ENCODE measurements at regions not wholly inside any gene's neighbourhood (a gene's known extent, or its start where the extent isn't known, plus 50 kb on each side); places are given as distances from the start of the nearest gene placed in this dataset.

GRCh38 chr5:4487581-4487980 is 652.5 kb upstream of the ADAMTS16 start:
- no peak for ATAC-seq (ENCODE audit: low read depth)
- H3K27ac Mint-ChIP-seq: no peak overlapping the region
- peaks cover 3% of the 10 kb centered on the region for H3K9me3 Mint-ChIP-seq
- H3K4me1 Mint-ChIP-seq: no peaks in the 10 kb centered on the region
- H3K27me3 Mint-ChIP-seq: no peaks in the 10 kb centered on the region
- no peak overlapping the region for H3K4me3 Mint-ChIP-seq
- POLR2A ChIA-PET: no interaction called here
- DNase-seq: no peak
- no peaks in the 10 kb centered on the region for H3K36me3 Mint-ChIP-seq

DNA sequence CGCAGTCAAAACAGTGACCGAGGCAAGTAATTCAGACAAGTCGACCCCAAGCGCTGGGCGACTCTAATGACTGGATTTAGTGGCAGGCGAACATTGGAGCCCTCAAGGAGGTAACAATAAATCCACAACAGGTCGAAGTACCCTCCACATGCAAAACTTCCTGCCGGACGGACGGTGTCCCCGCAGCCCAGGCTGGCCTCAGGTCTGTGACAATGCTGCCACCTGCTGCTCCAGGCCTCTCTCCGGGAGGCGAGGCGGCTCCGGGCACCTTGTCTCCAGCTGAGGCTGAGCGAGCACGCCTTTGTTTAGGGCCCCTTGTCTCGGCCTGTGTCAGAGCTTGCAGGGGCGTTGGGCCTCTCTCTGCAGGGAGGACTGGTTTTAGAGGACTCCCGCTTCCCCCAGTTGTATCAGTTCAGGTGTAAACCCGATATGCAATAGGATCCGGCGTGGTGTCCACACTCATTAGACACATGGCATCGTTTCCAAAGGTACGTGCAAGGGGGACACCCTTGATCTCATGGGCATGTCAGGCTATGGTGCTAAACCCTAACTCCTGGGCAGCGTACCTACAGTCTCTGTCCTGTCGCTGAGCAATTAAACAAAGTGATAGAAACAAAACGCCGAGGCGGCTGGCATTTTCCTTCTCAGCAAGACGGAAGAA is 628.0 kb upstream of the ADAMTS16 start:
- Mint-ChIP-seq H3K4me3 (no peak overlapping the region), H3K36me3 (no peaks in the 10 kb centered on the region), H3K27ac (no peak overlapping the region), H3K27me3 (no peaks in the 10 kb centered on the region), H3K4me1 (no peaks in the 10 kb centered on the region), H3K9me3 (no peaks in the 10 kb centered on the region)
- DNase-seq (no peak), ATAC-seq (ENCODE audit: low read depth) (no peak)
- POLR2A ChIA-PET: no interaction called here

- H3K36me3 Mint-ChIP-seq: no peaks in the 10 kb centered on the region
- H3K4me3 Mint-ChIP-seq: no peak overlapping the region
- H3K9me3 Mint-ChIP-seq: no peaks in the 10 kb centered on the region
- no peaks in the 10 kb centered on the region for H3K27me3 Mint-ChIP-seq
- no peak for DNase-seq
- no peak for ATAC-seq (ENCODE audit: low read depth)
- POLR2A ChIA-PET: no interaction called here
- H3K4me1 Mint-ChIP-seq: no peaks in the 10 kb centered on the region
- H3K27ac Mint-ChIP-seq: no peak overlapping the region
These were observed 626.7 kb upstream of the ADAMTS16 start for GRCh38 chr5:4513381-4513780.

GRCh38 chr5:4514067-4514648 is 626.0 kb upstream of the ADAMTS16 start:
- no peak for ATAC-seq (ENCODE audit: low read depth)
- POLR2A ChIA-PET: no interaction called here
- no peaks in the 10 kb centered on the region for H3K9me3 Mint-ChIP-seq
- H3K27ac Mint-ChIP-seq: no peak overlapping the region
- no peaks in the 10 kb centered on the region for H3K36me3 Mint-ChIP-seq
- no peaks in the 10 kb centered on the region for H3K27me3 Mint-ChIP-seq
- no peak overlapping the region for H3K4me3 Mint-ChIP-seq
- no peak for DNase-seq
- no peaks in the 10 kb centered on the region for H3K4me1 Mint-ChIP-seq

GRCh38 chr5:4518903-4519672 is 621.0 kb upstream of the ADAMTS16 start:
- POLR2A ChIA-PET: no interaction called here
- H3K9me3 Mint-ChIP-seq: no peaks in the 10 kb centered on the region
- H3K4me3 Mint-ChIP-seq: no peak overlapping the region
- no peaks in the 10 kb centered on the region for H3K27me3 Mint-ChIP-seq
- no peaks in the 10 kb centered on the region for H3K36me3 Mint-ChIP-seq
- no peaks in the 10 kb centered on the region for H3K4me1 Mint-ChIP-seq
- no peak overlapping the region for H3K27ac Mint-ChIP-seq
- DNase-seq: no peak
- ATAC-seq (ENCODE audit: low read depth): no peak

DNA sequence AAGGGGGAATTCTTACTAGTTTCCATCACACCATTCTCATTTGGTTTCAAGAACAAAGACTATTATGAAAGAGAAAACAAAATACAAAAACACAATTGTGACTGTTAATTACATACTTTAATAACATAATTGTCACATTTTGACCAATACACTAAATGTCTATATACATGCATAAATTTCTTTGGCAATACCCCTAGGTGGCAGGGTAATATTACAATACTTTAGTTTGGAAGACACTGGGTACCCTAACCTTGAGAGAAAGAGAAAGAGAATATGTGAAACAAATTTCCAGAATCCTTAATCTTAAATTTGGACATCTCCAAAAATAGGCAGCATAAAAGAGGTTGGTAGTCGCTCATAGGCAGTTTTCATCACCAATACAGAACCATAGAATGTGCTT is 619.6 kb upstream of the ADAMTS16 start:
- H3K27me3 Mint-ChIP-seq: no peaks in the 10 kb centered on the region
- POLR2A ChIA-PET: no interaction called here
- ATAC-seq (ENCODE audit: low read depth) (no peak), DNase-seq (no peak)
- H3K9me3 Mint-ChIP-seq: no peaks in the 10 kb centered on the region
- no peak overlapping the region for H3K27ac Mint-ChIP-seq
- H3K36me3 Mint-ChIP-seq: no peaks in the 10 kb centered on the region
- no peaks in the 10 kb centered on the region for H3K4me1 Mint-ChIP-seq
- no peak overlapping the region for H3K4me3 Mint-ChIP-seq

DNA sequence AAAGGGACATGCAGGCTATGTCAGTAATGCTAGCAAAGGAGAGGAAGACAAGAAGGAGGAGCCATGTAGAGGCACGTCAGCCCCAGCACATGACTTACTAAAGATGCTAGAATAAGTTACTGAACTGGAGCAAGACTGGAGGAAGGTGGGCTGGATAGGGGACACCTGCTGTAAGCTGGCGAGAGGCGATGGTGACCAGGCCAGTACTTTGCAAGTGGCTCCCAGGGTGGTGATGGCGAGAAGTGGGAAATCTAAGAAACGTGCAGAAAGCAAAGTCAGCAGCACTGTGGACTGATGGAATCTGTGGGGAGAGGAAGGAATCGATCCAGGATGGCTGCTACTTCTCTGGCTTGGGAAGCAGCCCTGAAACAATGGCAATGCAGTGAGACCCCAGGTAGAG is 617.1 kb upstream of the ADAMTS16 start:
- DNase-seq: no peak
- POLR2A ChIA-PET: no interaction called here
- ATAC-seq (ENCODE audit: low read depth): no peak
- Mint-ChIP-seq H3K4me3 (no peak overlapping the region), H3K36me3 (no peaks in the 10 kb centered on the region), H3K4me1 (no peaks in the 10 kb centered on the region), H3K27ac (no peak overlapping the region), H3K9me3 (no peaks in the 10 kb centered on the region), H3K27me3 (no peaks in the 10 kb centered on the region)

DNA sequence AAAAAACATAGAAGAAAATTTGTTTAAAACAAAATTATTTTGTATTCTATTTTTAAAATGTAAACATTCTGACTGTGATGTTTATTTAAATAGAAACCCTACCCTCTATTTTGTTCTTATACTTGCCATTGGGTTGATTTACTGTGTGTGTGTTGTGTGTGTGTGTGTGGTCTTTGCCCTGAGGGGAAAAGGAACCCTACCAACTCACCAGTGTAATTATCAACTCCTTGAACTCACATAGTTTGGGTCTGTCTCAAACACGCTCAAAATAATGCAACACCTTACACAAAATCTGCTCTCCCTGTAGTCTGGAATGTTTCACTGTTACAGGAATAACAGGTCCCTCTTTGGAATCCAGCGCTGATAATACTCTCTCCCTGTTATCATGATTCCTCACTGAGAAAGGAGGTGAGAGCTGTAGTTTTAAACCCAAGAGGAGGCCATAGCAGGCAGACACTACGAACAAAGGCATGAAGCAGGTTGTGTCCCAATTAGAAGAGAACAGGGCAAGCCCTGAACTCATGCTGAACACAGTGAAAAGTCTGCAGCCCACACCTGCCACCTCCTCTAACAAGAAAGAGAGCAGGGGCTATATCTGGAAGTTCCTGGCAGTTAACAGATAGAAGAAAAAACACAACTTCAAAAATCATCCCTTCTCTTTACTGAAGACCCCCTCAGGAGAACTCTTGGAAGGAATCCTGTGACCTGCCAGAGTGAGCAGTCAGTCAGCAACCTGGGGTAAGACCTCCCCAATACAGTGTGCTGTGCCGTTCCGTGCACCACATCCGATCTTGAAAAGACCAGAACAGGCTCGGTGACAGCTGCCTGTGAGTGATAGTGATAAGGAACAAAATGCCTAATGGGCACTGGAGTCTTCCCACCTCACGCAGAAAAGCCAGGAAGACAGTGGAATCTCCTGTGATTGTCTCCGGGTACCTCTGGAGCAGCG is 608.1 kb upstream of the ADAMTS16 start:
- H3K36me3 Mint-ChIP-seq: no peaks in the 10 kb centered on the region
- no peaks in the 10 kb centered on the region for H3K4me1 Mint-ChIP-seq
- no peak overlapping the region for H3K4me3 Mint-ChIP-seq
- peaks cover 3% of the 10 kb centered on the region for H3K9me3 Mint-ChIP-seq
- H3K27ac Mint-ChIP-seq: no peak overlapping the region
- H3K27me3 Mint-ChIP-seq: no peaks in the 10 kb centered on the region
- no peak for DNase-seq
- POLR2A ChIA-PET: no interaction called here
- no peak for ATAC-seq (ENCODE audit: low read depth)

- no peak overlapping the region for H3K4me3 Mint-ChIP-seq
- DNase-seq (no peak), ATAC-seq (ENCODE audit: low read depth) (no peak)
- no peak overlapping the region for H3K27ac Mint-ChIP-seq
- POLR2A ChIA-PET: no interaction called here
- H3K36me3 Mint-ChIP-seq: no peaks in the 10 kb centered on the region
- H3K4me1 Mint-ChIP-seq: no peaks in the 10 kb centered on the region
- H3K9me3 Mint-ChIP-seq: peaks cover 3% of the 10 kb centered on the region
- H3K27me3 Mint-ChIP-seq: no peaks in the 10 kb centered on the region
These were observed 607.4 kb upstream of the ADAMTS16 start for GRCh38 chr5:4532705-4533080.

- H3K27ac Mint-ChIP-seq: no peak overlapping the region
- peaks cover 5% of the 10 kb centered on the region for H3K9me3 Mint-ChIP-seq
- ATAC-seq (ENCODE audit: low read depth) (no peak), DNase-seq (no peak)
- H3K4me1 Mint-ChIP-seq: no peaks in the 10 kb centered on the region
- H3K36me3 Mint-ChIP-seq: no peaks in the 10 kb centered on the region
- POLR2A ChIA-PET: no interaction called here
- no peak overlapping the region for H3K4me3 Mint-ChIP-seq
- no peaks in the 10 kb centered on the region for H3K27me3 Mint-ChIP-seq
These were observed 606.5 kb upstream of the ADAMTS16 start for GRCh38 chr5:4533457-4534105.

DNA sequence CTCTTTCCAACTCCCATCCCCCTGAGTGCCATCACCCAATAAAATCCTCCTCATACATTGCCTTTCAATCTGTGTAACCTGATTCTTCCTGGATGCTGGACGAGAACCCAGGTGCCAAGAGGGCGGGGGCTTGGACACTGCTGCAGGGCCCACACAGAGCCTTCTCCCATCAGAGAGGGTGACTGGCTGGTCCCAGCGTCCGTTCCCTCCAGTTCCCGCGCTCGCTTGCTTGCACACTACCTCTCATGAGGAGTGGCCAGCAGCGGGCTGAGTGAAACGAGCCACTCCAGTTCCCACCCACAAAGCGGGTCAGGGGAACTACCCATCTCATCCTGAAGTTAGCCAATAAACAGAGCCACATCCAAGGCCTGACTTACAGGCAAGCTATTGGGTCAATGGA is 602.6 kb upstream of the ADAMTS16 start:
- Mint-ChIP-seq H3K4me1 (no peaks in the 10 kb centered on the region), H3K9me3 (peaks cover 5% of the 10 kb centered on the region), H3K27ac (no peak overlapping the region), H3K27me3 (no peaks in the 10 kb centered on the region), H3K4me3 (no peak overlapping the region), H3K36me3 (no peaks in the 10 kb centered on the region)
- POLR2A ChIA-PET: no interaction called here
- ATAC-seq (ENCODE audit: low read depth): no peak
- DNase-seq: no peak

DNA sequence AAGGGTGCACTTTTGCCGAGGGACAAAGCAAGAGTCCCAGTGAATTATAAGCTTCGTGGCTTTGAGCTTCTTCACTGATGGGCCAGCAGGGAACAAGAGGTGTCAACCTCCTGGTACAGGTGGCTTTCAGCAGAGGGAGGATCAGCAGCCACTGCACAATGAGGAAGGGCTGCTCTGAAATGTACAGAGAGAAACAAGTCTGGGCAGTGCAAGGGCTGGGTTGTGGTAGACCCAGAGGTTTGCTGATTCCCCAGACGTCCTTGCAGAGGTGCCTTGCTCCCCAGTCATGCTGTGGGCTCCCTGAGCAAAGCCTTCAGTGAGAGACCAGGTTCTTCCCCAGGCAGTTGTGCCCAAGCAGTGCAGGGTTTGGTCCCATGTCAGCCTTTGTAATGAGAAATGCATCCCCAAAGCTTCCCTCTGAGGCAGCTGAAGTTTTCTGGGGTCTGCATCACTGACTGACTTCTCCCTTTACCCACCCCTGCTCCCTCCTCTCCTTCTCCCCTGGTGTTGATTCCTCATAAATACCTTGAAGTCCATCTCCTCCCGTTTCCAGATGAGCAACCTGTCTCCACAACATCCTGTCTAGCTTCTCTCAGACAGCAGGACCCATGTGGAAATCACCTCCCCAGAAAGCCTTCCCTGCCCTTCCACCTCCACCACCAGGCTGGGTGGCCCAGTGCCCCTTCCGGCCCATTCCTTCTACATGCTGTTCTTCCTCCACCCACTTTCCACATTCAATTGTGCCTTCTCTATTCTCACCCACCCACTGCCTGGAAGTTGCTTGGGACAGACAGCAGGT is 599.6 kb upstream of the ADAMTS16 start:
- no peak overlapping the region for H3K4me3 Mint-ChIP-seq
- no peaks in the 10 kb centered on the region for H3K4me1 Mint-ChIP-seq
- H3K9me3 Mint-ChIP-seq: peaks cover 1% of the 10 kb centered on the region
- POLR2A ChIA-PET: no interaction called here
- no peaks in the 10 kb centered on the region for H3K27me3 Mint-ChIP-seq
- no peak for DNase-seq
- no peak overlapping the region for H3K27ac Mint-ChIP-seq
- H3K36me3 Mint-ChIP-seq: no peaks in the 10 kb centered on the region
- no peak for ATAC-seq (ENCODE audit: low read depth)

Measured in activated naive CD8-positive, alpha-beta T cell treated with anti-CD3 and anti-CD28 coated beads, Interleukin-2, amount 10 ng/mL, durations not matched to agents 7 days and 5 days (primary cell).